Kidney capillary endothelial cell (primary cell): ENCODE measurements at regions not wholly inside any gene's neighbourhood (a gene's known extent, or its start where the extent isn't known, plus 50 kb on each side); places are given as distances from the start of the nearest gene placed in this dataset.
"Not testable (repeated sequence)": the region's sequence is repeated elsewhere in the genome, so short reads cannot be mapped to it uniquely, and the experiment has no call there.

Source experiments
- DNase-seq: peaks from one replicate; pipeline ENCODE4 v3.0.0-alpha.2; 2018; ENCODE audit warnings: low spot score

DNA sequence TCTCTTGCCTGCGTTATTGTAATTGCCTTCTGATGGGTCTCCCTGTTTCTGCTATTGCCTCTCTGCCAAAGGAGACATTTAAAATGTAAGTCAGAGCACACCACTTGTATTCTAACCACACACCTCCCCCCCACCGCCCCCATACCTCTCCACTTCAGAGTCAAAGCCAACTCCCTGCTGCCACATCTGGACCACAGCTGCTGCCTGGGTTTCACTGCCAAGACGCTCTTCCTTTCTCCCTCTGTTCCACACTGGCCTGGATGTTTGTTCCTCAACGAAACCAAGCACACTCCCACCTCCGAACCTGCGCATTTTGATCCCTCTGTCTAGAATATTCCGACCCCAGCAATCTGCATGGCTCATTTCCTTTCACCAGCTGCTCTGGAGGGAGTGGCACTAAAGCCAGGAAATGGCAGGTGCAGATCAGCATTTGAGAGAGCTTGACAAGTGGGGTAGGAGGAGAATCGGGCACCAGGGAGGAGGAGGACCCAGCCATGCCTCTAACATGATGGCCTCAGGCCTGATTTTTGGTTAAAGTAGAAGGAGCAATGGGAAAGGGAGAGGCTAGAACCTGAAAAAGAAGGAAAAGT lies 92.4 kb upstream of the HS3ST2 start:
- DNase-seq: no peak

- not testable (repeated sequence) for DNase-seq
Observed at GRCh38 chr16:22722551-22723541, 91.1 kb upstream of the HS3ST2 start.

DNA sequence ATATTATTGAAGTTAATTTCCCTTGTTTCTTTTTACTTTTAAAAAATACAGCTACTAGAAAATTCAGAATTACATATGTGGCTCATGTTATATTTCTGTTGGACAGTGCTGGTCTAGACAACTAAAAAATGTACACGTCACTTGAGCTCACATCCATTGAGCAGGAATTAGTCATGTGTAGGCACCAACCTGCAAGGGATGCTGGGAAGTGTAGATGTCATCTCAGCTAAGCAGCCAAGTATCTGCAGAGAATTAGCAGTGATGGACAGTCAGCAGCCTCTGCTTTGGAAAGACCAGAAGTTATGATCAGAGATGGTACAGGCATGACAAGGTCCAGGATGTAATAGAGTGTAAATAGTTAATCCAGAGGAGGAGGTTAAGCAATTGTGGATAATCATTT lies 87.1 kb upstream of the HS3ST2 start:
- no peak for DNase-seq

DNA sequence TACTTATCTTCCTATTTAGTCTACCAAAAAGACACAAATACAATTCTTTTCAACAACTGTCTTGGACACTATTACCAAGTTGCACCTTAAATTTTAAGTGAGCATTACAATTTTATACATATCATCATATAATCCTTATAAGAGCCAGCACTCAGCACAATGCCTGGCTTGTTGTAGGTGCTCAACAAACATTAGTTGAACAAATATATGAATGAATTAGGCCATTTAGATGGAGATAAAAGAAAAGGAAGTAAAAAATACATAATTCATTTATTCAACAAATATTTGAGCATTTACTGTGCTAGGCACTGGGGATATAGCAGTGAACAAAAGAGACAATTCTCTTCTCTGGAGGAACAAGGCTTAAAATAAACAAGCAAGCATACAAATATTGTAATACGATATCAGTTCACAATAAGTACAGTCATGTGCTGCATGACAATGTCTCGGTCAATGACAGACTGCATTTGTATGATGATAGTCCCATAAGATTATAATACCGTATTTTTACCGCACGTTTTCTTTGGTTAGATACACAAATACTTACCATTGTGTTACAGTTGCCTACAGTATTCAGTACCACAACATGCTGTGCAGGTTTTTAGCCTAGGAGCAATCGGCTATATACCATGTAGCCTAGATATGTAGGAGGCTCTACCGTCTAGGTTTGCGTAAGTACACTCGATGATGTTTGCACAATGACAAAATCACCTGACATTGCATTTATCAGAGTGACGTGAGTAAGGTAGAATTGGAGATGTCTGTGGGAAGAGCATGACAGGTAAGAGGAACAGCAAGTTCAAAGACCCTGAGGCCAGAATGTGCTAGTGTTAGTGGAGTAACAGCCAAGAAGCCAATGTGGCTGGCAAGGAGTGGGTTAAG lies 86.4 kb upstream of the HS3ST2 start:
- DNase-seq: no peak

DNA sequence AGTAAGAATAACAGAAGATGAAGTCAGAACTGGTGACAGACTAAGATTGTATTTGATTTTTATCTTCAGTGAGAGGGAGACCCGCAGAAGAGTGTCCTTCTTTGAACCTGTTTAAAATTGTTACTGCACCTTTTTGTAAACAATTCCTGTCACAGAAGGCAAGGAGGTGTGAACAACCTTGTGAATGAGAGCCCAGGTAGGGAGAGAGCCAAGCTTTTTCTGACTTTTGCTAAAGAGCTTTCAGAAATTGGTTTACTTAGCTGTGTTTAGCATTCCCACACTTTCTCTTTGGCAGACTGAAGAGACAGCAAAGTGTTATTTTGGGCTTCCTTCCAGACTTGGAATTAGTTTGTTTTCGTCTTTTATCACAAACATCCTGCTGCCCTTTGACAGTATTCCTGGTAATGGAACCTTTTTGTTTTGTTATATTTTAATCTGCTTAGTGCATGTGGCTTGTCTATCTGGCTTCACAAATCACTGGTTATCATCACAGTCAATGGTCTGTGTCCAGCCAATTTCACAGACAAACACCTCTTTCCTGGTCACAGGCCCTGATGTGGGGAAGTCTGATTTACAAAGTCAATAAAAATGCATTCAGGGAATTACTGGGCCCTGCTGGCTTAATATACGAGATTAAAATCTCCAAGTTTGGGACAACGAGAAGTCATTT lies 85.7 kb upstream of the HS3ST2 start:
- DNase-seq: no peak

DNA sequence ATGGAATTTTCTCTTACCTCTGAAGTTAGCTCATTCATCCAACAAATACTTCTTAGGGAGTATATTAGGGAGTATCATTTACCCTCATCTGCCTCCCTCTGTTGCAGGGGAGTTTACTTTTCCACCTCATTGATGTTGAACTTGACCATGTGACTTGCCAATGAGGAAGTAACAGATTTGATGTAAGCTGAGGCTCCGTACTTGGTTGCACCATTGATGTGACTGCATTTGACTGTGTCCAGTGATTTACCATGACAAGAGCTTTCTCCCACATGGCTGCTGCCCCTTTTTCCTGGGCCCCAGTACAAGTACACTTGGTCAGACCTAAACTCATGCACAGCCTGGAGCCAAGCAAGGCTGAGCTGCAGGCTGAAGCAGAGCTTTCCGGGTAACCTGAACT lies 81.6 kb upstream of the HS3ST2 start:
- no peak for DNase-seq

DNA sequence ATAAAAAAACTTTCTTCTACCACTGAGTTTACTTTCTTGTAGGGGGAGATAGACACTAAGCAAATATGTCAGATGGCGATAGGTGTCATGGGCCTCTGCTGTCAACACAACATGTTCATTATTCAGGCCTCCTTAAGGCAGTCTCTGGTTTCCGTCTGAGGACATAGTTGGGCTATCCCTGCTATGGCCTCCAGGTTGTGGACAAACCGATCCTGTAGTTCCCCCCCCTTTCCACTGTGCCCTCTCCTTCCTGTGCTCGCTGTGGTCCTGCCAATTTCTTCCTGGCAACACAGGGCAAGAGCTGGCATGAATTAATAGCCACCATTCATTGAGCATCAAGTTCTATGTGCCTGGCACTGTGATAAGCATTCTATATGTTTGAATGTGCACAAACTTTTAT lies 81.0 kb upstream of the HS3ST2 start:
- DNase-seq: no peak

DNA sequence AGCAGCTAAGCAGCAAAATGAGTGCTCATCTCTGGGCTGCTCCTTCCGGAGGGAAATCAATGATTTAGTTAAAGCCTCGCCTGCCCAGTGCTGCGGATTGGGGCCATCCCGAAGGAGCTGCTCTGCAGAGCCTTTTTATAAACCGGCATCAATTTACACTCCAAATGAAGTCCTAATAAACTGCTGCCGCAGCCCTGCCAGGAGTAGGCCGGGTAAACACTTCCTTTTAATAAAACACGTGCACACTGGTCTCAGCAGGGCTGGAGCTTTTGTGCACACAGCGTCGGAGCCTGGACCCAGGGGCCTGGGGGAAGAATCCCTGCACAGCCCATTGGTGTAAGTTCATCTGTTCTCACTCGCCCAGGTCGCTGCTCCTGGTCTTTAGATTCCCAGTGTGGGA lies 79.6 kb upstream of the HS3ST2 start:
- no peak for DNase-seq

- DNase-seq: no peak
Observed at GRCh38 chr16:22736791-22737190, 77.2 kb upstream of the HS3ST2 start.

- DNase-seq: no peak
Observed at GRCh38 chr16:22739077-22739476, 74.9 kb upstream of the HS3ST2 start.

DNA sequence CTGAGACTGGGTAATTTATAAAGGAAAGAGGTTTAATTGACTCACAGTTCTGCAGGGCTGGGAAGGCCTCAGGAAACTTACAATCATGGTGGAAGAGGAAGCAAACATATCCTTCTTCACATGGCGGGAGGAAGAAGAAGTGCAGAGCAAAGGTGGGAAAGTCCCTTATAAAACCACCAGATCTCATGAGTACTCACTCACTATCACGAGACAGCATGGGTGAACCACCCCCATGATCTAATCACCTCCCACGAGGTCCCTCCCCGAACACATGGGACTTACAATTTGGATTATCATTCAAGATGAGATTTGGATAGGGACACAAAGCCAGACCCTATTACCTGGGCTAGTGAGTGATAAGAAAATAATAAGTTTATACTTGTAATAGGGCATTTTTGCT lies 70.6 kb upstream of the HS3ST2 start:
- DNase-seq: no peak

GRCh38 chr16:22751104-22751667 lies 62.8 kb upstream of the HS3ST2 start:
- no peak for DNase-seq

GRCh38 chr16:22751685-22752084 lies 62.3 kb upstream of the HS3ST2 start:
- DNase-seq: no peak

DNA sequence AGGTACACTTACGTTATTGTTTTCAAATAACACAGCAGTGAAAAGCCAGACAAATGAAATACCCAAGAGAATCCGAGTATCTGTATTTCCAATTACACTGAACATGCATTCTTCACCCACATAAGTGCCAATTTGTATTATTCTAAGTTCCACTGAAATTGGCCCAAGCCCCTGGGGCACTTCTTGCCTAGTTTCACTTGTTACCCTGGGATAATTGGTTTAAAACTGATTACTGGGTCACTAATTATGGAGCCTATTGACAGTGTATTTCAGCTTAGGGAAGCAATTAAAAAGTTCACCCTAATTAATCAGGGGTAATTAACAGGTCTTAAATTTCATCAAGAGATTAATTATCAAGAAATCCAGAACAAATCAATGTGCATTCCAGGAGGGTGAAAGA lies 60.5 kb upstream of the HS3ST2 start:
- DNase-seq: no peak

GRCh38 chr16:22754577-22754976 lies 59.4 kb upstream of the HS3ST2 start:
- DNase-seq: no peak

DNA sequence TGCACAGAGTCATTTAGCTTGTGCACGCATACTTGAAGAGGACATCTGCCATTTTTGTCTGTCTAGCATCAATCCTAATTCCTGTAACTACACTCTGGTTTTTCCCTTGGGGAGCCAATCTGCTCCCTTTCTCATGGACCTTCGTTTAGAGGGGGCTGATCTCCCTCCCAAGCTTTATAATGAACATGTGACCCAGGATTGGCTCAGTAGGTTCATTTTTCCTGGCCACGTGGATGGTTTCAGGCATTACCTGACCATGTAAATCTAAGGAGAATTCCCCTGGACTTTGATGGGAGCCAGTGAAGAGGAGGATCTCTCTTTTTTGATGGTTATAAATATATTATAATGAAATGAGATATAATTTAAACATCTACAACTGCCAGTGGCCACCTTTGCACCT lies 56.8 kb upstream of the HS3ST2 start:
- DNase-seq: no peak

GRCh38 chr16:22762486-22762885 lies 51.5 kb upstream of the HS3ST2 start:
- DNase-seq: no peak

- DNase-seq: no peak
Observed at GRCh38 chr16:22763437-22764080, 50.4 kb upstream of the HS3ST2 start.
